Activated CD8-positive, alpha-beta T cell treated with anti-CD3 and anti-CD28 coated beads, Interleukin-2, amount 10 ng/mL, durations not matched to agents 7 days and 5 days (primary cell): ENCODE measurements at regions not wholly inside any gene's neighbourhood (a gene's known extent, or its start where the extent isn't known, plus 50 kb on each side); places are given as distances from the start of the nearest gene placed in this dataset.

Experiments used
- ATAC-seq: fragments of 150-1000 bp; cut with Tn5 transposase; one replicate; pipeline ENCODE4 v1.10.0; 2021; ENCODE audit warnings: moderate library complexity
- CTCF ChIA-PET: fragments of 350-600 bp; sonication (Branson Sonifier 250); formaldehyde crosslinking; loops from one replicate; lab custom pipeline; 2021; ENCODE audit warnings: antibody characterized with exemption; lab: Charles Lee
- POLR2A ChIA-PET: fragments of 350-600 bp; sonication (Branson Sonifier 250); formaldehyde crosslinking; loops from one replicate; lab custom pipeline; 2021; ENCODE audit warnings: antibody characterized with exemption; lab: Charles Lee
- DNase-seq: peaks from one replicate; pipeline ENCODE4 v3.0.0-alpha.2; 2020
- H3K27ac Mint-ChIP-seq: one replicate; pipeline ENCODE4 v1.8.0; 2021; ENCODE audit warnings: mild to moderate bottlenecking, mixed read lengths
- H3K27me3 Mint-ChIP-seq: one replicate; pipeline ENCODE4 v1.8.0; 2021; ENCODE audit warnings: low read depth, mixed read lengths
- H3K36me3 Mint-ChIP-seq: one replicate; pipeline ENCODE4 v1.8.0; 2021; ENCODE audit warnings: low read depth, mixed read lengths
- H3K4me1 Mint-ChIP-seq: one replicate; pipeline ENCODE4 v1.8.0; 2021; ENCODE audit warnings: low read depth, mixed read lengths
- H3K4me3 Mint-ChIP-seq: one replicate; pipeline ENCODE4 v1.8.0; 2021; ENCODE audit warnings: mild to moderate bottlenecking, mixed read lengths
- H3K9me3 Mint-ChIP-seq: one replicate; pipeline ENCODE4 v1.8.0; 2022; ENCODE audit warnings: mixed read lengths; ENCODE audit not compliant: insufficient read depth

DNA sequence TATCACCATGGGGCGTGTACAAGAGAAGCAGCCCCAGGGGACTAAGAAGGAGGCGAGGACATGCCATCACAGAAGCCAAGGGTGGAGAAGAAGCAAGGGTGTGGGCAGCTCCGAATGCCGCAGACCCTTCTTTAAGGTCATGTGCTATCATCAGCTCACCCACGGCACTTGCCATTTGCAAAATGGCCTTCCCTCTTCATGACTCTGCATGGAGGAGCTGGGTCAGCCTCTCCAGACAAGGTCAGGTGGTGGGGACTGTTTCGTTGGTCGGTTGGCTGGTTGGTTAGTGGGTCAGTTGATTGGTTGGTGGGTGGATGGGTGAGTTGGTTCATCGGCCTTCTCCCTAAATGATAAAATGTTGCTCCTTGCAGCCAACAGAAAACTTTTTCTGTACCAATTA is 622.5 kb downstream of the TBC1D22A start:
- Mint-ChIP-seq H3K27me3 (no peaks in the 10 kb centered on the region), H3K27ac (no peak overlapping the region), H3K4me1 (no peaks in the 10 kb centered on the region), H3K4me3 (no peak overlapping the region), H3K9me3 (no peaks in the 10 kb centered on the region), H3K36me3 (no peaks in the 10 kb centered on the region)
- no peak for ATAC-seq
- ChIA-PET CTCF (no interaction called here), POLR2A (no interaction called here)
- DNase-seq: no peak

DNA sequence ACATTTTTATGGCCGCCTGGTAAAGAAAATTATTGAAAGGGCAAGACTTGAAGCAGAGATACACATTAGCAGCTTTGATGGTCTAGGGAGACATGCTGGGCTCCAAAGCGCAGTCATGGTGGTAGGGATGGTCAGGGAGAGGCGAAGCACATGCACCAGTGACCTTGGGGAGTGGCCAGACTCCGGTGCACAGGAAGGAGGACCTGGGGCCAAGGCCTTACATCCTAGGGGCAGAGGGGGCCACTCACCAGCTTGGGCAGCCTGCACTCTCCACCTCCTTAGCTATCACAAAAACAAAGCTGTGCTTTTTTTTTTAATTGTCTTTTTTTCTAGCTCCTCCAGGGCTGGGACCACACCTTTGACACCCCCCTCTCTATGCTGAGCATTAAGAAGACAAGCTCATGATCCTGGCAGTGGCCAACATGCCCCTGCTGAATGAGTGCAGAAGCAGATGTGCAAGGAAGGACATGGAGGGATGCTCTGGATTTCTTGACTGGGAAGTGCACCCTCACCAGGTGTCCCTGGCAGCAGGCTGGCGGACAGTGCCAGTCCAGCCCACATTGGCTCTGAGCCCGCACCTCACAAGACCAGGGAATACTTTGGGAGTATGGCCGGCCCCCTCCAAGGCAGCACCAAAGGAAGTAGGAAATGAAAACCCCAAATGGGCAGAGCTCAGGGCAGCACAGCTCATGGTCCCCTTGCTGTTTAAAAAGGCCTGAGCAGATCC is 619.9 kb downstream of the TBC1D22A start:
- Mint-ChIP-seq H3K27me3 (no peaks in the 10 kb centered on the region), H3K4me1 (no peaks in the 10 kb centered on the region), H3K36me3 (no peaks in the 10 kb centered on the region), H3K9me3 (peaks cover 3% of the 10 kb centered on the region), H3K4me3 (no peak overlapping the region), H3K27ac (no peak overlapping the region)
- ChIA-PET CTCF (no interaction called here), POLR2A (no interaction called here)
- DNase-seq: no peak
- ATAC-seq: no peak

DNA sequence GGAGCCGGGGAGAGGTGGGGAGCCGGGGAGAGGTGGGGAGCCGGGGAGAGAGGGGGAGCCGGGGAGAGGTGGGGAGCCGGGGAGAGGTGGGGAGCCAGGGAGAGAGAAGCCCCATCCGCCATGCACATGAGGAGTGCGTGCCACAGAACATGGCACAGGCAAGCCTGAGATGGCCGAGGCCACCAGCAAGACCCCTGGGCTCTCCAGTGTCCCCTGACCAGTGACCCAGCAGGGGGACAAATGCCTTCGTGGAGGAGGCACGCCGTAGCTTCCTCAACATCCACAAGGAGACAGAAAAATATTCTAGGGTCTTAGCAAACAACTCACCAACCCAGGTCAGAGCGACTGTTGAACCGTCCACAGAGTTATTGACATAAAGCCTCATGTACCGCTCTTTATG is 618.8 kb downstream of the TBC1D22A start:
- Mint-ChIP-seq H3K9me3 (peaks cover 3% of the 10 kb centered on the region), H3K27ac (no peak overlapping the region), H3K4me3 (no peak overlapping the region), H3K27me3 (no peaks in the 10 kb centered on the region), H3K36me3 (no peaks in the 10 kb centered on the region), H3K4me1 (no peaks in the 10 kb centered on the region)
- ChIA-PET POLR2A (no interaction called here), CTCF (no interaction called here)
- ATAC-seq (no peak), DNase-seq (no peak)

DNA sequence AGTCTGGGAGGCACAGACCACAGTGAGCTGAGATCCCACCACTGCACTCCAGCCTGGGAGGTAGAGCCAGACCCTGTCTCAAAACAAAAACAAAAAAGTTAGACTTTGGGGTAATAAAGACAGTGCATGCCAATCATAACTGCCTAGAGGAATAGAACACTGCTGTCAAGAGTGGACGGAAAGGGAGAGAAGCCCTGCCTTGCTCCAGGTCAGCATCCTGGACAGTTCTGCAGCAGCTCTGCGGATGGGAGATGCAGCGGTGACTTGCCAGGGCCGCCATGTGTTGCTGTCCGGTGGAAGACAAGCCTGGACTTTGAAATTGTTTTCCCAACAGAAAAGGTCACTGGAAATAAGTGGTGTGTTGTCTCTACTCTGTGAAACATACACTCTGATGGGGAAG is 618.2 kb downstream of the TBC1D22A start:
- Mint-ChIP-seq H3K9me3 (peaks cover 3% of the 10 kb centered on the region), H3K27ac (no peak overlapping the region), H3K4me3 (no peak overlapping the region), H3K4me1 (no peaks in the 10 kb centered on the region), H3K27me3 (no peaks in the 10 kb centered on the region), H3K36me3 (no peaks in the 10 kb centered on the region)
- no peak for DNase-seq
- CTCF ChIA-PET: no interaction called here
- POLR2A ChIA-PET: no interaction called here
- no peak for ATAC-seq

DNA sequence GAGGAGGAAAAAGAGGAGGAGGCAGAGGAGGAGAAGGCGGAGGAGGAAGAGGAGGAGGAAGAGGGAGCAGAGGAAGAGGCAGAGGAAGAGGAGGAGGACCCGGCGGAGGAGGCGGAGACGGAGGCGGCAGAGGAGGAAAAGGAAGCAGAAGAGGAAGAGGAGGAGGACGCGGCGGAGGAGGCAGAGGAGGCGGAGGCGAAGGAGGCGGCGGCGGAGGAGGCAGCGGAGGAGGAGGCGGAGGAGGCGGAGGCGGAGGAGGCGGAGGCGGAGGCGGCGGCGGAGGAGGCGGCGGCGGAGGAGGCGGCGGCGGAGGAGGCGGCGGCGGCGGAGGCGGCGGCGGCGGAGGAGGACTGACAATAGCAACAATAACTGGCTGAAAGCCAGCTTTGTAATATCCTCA is 616.6 kb downstream of the TBC1D22A start:
- no peak for DNase-seq
- POLR2A ChIA-PET: interaction anchor here (0.6 kb wide), 1 partner anchor 996 kb away, joined by 3 read pairs; no protein-coding TSS in a partner anchor
- Mint-ChIP-seq H3K4me1 (no peaks in the 10 kb centered on the region), H3K27me3 (no peaks in the 10 kb centered on the region), H3K9me3 (peaks cover 3% of the 10 kb centered on the region), H3K27ac (no peak overlapping the region), H3K36me3 (no peaks in the 10 kb centered on the region), H3K4me3 (no peak overlapping the region)
- ATAC-seq: no peak
- CTCF ChIA-PET: no interaction called here

DNA sequence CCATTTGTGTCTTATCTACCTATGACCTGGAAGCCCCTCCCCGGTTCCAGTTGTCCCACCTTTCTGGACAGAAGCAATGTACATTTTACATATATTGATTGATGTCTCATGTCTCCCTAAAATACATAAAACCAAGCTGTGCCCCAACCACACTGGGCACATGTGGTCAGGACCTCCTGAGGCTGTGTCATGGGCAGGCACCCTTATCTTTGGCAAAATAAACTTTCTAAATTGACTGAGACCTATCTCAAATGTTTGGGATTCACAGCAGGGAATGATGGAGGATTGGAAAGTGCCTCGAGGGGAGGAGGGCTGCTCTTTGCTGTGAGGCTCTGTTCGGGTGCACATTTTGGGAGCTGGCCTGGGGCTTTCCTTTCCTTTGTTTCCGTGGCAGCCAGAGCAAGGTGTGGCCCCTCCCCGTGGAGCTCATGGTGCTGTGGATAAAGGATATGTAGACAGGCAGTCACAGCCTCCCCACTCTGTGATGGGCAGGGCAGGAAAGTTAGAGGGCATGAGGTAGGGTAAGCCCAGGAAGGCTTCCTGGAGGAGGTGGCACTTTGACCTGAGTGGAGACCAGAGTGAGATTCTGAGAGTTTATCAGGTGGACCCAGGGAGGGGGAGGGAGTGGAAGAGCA is 615.6 kb downstream of the TBC1D22A start:
- no peak overlapping the region for H3K27ac Mint-ChIP-seq

DNA sequence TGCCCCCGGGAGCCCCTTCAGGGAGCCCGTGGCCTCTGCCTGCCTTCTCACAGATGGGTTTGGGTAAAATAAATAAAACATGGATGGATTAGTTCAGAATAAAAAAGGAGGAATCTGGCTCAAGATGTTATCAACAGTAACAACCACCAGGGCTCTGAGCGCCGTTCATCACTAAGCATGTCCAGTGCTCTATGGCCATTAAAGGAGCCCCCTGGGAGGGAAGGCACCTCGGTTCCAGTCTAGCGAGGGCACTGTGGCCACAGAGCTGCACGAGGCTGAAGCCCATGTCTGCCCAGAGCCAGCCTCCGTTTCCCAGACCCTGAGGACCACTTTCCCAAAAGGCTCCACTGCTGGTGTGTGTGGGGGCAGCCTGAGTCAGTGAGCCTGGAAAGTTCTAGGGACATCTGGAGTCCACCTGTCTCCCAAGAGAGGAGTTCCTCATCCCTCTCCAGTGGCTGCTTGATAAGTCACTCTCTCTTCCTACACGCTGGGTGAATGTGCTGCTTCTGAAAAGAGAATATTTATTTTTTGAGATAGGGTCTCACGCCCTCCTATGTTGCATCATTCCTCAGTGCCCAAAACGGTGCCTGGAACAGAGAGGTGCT is 614.6 kb downstream of the TBC1D22A start:
- no peak for ATAC-seq

More for the DNA sequence above, 615.6 kb downstream of the TBC1D22A start:
- no peaks in the 10 kb centered on the region for H3K27me3 Mint-ChIP-seq
- DNase-seq (no peak), ATAC-seq (no peak)
- H3K36me3 Mint-ChIP-seq: no peaks in the 10 kb centered on the region
- H3K4me3 Mint-ChIP-seq: no peak overlapping the region
- ChIA-PET CTCF (no interaction called here), POLR2A (no interaction called here)
- H3K4me1 Mint-ChIP-seq: no peaks in the 10 kb centered on the region
- peaks cover 3% of the 10 kb centered on the region for H3K9me3 Mint-ChIP-seq

DNA sequence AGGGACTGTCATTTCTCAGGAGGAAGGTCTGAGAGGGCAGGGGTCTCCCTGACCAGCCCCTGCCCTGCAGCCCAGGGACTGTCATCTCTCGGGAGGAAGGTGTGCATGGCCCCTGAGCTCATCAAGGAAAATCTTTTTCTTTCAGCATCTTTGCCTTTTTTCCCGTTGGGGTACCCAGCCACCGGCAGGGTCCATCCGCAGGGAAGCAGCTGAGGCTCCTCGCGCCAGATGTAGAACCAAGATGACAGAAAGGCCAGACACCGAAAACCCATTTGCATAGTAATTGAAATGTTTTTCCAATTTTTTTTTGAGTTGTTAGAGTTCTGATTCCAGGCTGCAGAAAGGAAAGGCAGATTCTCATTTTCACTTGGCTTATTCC is 613.9 kb downstream of the TBC1D22A start:
- H3K4me1 Mint-ChIP-seq: no peaks in the 10 kb centered on the region
- H3K4me3 Mint-ChIP-seq: no peak overlapping the region
- H3K36me3 Mint-ChIP-seq: no peaks in the 10 kb centered on the region
- H3K27me3 Mint-ChIP-seq: no peaks in the 10 kb centered on the region
- peaks cover 3% of the 10 kb centered on the region for H3K9me3 Mint-ChIP-seq
- H3K27ac Mint-ChIP-seq: no peak overlapping the region
- CTCF ChIA-PET: no interaction called here
- POLR2A ChIA-PET: no interaction called here
- DNase-seq: no peak
- ATAC-seq: no peak

More for the DNA sequence above, 614.6 kb downstream of the TBC1D22A start:
- POLR2A ChIA-PET: no interaction called here
- Mint-ChIP-seq H3K4me1 (no peaks in the 10 kb centered on the region), H3K9me3 (peaks cover 3% of the 10 kb centered on the region), H3K4me3 (no peak overlapping the region), H3K27me3 (no peaks in the 10 kb centered on the region), H3K36me3 (no peaks in the 10 kb centered on the region), H3K27ac (no peak overlapping the region)
- DNase-seq: no peak
- CTCF ChIA-PET: no interaction called here

DNA sequence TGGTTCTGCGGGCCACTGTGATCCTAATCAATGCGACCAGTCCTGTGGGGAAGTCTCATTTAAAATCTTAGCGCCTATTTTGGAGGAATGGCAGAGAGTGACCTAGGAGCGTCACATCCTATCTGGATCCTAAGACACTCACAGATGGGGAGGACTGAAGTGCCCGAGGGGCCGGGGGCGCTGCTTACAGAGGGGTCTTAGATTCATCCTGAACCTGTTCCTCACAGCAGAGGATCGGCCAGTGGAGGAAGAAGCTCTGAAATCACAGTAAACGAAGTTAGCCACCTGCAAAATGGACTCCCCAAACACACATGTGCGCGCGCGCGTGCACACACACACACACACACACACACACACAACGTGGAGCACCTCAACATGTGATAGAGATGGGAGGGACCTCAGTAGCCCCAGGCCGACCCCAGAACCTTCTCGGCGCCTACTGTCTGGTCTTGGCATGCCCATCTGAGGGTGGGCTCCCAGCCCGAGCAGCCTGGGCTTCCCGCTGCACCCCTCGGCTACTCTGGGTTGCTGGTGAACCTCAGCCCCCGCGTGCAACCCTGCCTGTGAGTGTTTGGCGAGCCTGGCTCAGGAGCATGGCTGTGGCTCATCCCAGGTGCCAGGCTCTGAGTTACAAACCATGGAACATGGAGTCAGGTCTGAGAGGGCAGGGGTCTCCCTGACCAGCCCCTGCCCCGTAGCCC is 613.3 kb downstream of the TBC1D22A start:
- no peaks in the 10 kb centered on the region for H3K4me1 Mint-ChIP-seq
- ChIA-PET POLR2A (no interaction called here), CTCF (no interaction called here)
- H3K9me3 Mint-ChIP-seq: peaks cover 3% of the 10 kb centered on the region
- H3K36me3 Mint-ChIP-seq: no peaks in the 10 kb centered on the region
- no peak overlapping the region for H3K4me3 Mint-ChIP-seq
- no peaks in the 10 kb centered on the region for H3K27me3 Mint-ChIP-seq
- H3K27ac Mint-ChIP-seq: no peak overlapping the region
- DNase-seq (no peak), ATAC-seq (no peak)

DNA sequence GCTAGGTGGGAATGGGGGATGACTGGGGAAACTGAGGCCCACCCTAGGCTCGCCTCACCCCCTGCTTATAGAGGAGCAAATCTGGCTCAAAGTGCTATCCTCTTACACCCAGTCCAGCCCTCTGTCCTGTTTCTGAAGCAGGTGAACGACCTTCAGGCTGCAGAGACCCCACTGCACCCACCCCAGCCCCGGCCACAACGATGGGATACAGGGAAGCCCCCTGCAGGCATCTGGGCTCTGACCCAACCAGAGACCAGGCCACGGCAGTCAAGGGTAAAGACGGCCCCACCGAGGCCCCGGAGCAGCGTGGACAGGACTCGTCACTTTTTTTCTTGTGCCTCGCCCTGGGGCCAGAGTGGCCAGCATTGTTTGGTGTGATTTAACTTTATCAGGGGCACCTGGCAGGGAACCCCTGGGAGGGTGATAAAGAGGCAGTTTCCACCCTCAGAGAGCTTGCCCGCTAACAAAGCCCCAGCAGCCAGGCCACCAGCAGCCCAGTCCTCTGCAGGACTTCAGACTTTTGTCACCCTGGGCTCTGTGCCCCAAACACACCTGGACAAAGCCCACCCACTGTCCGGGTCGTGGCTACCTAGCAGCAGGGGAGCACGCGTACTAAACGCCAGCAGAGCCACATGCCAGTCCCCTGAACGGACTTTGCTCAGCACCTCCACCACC is 612.6 kb downstream of the TBC1D22A start:
- ATAC-seq (no peak), DNase-seq (no peak)
- peaks cover 3% of the 10 kb centered on the region for H3K9me3 Mint-ChIP-seq
- no peaks in the 10 kb centered on the region for H3K36me3 Mint-ChIP-seq
- no peaks in the 10 kb centered on the region for H3K27me3 Mint-ChIP-seq
- H3K27ac Mint-ChIP-seq: no peak overlapping the region
- POLR2A ChIA-PET: no interaction called here
- CTCF ChIA-PET: no interaction called here
- no peak overlapping the region for H3K4me3 Mint-ChIP-seq
- no peaks in the 10 kb centered on the region for H3K4me1 Mint-ChIP-seq

DNA sequence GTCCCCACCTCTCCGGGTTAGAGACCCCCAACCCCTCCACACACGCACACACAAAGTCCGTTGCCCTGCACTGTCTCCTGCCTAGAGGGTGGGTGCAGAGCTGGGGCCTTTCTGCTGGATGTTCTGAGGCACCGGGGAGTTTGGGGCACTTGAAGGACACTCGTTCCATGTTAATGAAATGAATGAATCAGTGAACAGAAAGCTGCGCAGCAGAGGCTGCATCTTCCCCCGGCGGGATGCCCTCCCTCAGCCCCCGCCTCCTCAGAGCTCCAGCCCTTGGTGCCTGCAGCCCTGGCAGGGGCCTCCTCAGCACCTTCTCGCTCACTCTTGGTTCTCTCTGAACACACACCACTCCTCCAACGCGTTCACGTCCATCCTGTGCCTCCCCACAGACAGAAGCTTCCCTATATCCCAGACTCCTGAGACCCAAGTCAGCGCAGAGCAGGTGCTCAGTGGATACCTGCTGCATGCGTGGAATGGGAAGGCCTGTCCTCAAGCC is 611.9 kb downstream of the TBC1D22A start:
- no peaks in the 10 kb centered on the region for H3K36me3 Mint-ChIP-seq
- no peak overlapping the region for H3K27ac Mint-ChIP-seq
- DNase-seq (no peak), ATAC-seq (no peak)
- ChIA-PET CTCF (no interaction called here), POLR2A (no interaction called here)
- no peak overlapping the region for H3K4me3 Mint-ChIP-seq
- no peaks in the 10 kb centered on the region for H3K27me3 Mint-ChIP-seq
- H3K9me3 Mint-ChIP-seq: peaks cover 3% of the 10 kb centered on the region
- no peaks in the 10 kb centered on the region for H3K4me1 Mint-ChIP-seq
